Neural cell (in vitro differentiated cells): ENCODE measurements at regions not wholly inside any gene's neighbourhood (a gene's known extent, or its start where the extent isn't known, plus 50 kb on each side); places are given as distances from the start of the nearest gene placed in this dataset.

ENCODE experiments used
- H2AFZ ChIP-seq: fragments of 200-600, 300-800 bp; sonication (generic), shearing (Covaris generic); 2 replicates; pipeline ENCODE4 v1.6.0; 2014; ENCODE audit warnings: low read depth, mild to moderate bottlenecking, antibody characterized with exemption, low read length, moderate library complexity
- H3F3A ChIP-seq: fragments of 200-600 bp; shearing (Covaris generic); 2 replicates; pipeline ENCODE4 v1.6.1; 2016; ENCODE audit warnings: mild to moderate bottlenecking, moderate library complexity, mixed read lengths, antibody characterized with exemption, low read length; ENCODE audit not compliant: insufficient read depth, poor library complexity, severe bottlenecking
- H3K27ac ChIP-seq: fragments of 200-600, 300-800 bp; sonication (generic), shearing (Covaris generic); 2 replicates; pipeline ENCODE4 v1.5.1; 2014; ENCODE audit warnings: mild to moderate bottlenecking, low read length, moderate library complexity
- H3K27me3 ChIP-seq: fragments of 300-800, 200-600 bp; sonication (generic), shearing (Covaris generic); 2 replicates; pipeline ENCODE4 v1.6.0; 2014; ENCODE audit warnings: mild to moderate bottlenecking, low read depth, low read length, moderate library complexity; ENCODE audit not compliant: insufficient read depth
- H3K36me3 ChIP-seq: fragments of 300-800, 200-600 bp; sonication (generic), shearing (Covaris generic); 2 replicates; pipeline ENCODE4 v1.5.1; 2014; ENCODE audit warnings: mild to moderate bottlenecking, antibody characterized with exemption, low read length, moderate library complexity; ENCODE audit not compliant: insufficient read depth
- H3K4me2 ChIP-seq: fragments of 300-800, 200-600 bp; sonication (generic), shearing (Covaris generic); 2 replicates; pipeline ENCODE4 v1.6.0; 2014; ENCODE audit warnings: mild to moderate bottlenecking, low read length
- H3K4me3 ChIP-seq: fragments of 300-800, 200-600 bp; sonication (generic), shearing (Covaris generic); 2 replicates; pipeline ENCODE4 v1.5.1; 2014; ENCODE audit warnings: mild to moderate bottlenecking, low read length, moderate library complexity
- H3K79me2 ChIP-seq: fragments of 200-600 bp; shearing (Covaris generic); replicated peaks from 2 replicates; pipeline ENCODE4 v1.6.0; 2014; ENCODE audit warnings: mild to moderate bottlenecking, low read length, moderate library complexity; ENCODE audit not compliant: insufficient read depth
- H3K9ac ChIP-seq: fragments of 300-800, 200-600 bp; sonication (generic), shearing (Covaris generic); 2 replicates; pipeline ENCODE4 v1.6.1; 2016; ENCODE audit warnings: mild to moderate bottlenecking, low read length, mixed read lengths
- H3K9me2 ChIP-seq: fragments of 200-600 bp; shearing (Covaris generic); 2 replicates; pipeline ENCODE4 v1.6.1; 2016; ENCODE audit warnings: mild to moderate bottlenecking, low read length, mixed read lengths; ENCODE audit not compliant: insufficient read depth
- H3K9me3 ChIP-seq: fragments of 200-600, 300-800 bp; sonication (generic), shearing (Covaris generic); 2 replicates; pipeline ENCODE4 v1.6.1; 2016; ENCODE audit warnings: mild to moderate bottlenecking, mixed run types, low read length, moderate library complexity, mixed read lengths
- H4K20me1 ChIP-seq: fragments of 200-600 bp; shearing (Covaris generic); 2 replicates; pipeline ENCODE4 v1.6.1; 2016; ENCODE audit warnings: mild to moderate bottlenecking, mixed run types; ENCODE audit not compliant: insufficient read depth
- EP300 ChIP-seq: fragments of 450-650 bp; conservative IDR thresholded peaks from 2 replicates; pipeline ENCODE4 v1.6.1; 2014; ENCODE audit warnings: antibody characterized with exemption, mild to moderate bottlenecking, moderate library complexity; ENCODE audit not compliant: poor library complexity, severe bottlenecking
- EZH2 ChIP-seq: fragments of 200-600, 300-800 bp; shearing (Covaris generic), sonication (generic); IDR thresholded peaks from 2 replicates; pipeline ENCODE4 v1.6.1; 2014; ENCODE audit warnings: antibody characterized with exemption, low read length, borderline replicate concordance, mild to moderate bottlenecking; ENCODE audit not compliant: insufficient read depth, poor library complexity, severe bottlenecking
- MXI1 ChIP-seq: fragments of 450-650 bp; conservative IDR thresholded peaks from 2 replicates; pipeline ENCODE4 v1.6.1; 2014; ENCODE audit warnings: antibody characterized with exemption, mild to moderate bottlenecking; ENCODE audit not compliant: poor library complexity, severe bottlenecking
- POLR2AphosphoS5 ChIP-seq: IDR thresholded peaks from 2 replicates; pipeline ENCODE4 v1.6.1; 2012
- RAD21 ChIP-seq: fragments of 450-650 bp; conservative IDR thresholded peaks from 2 replicates; pipeline ENCODE4 v1.6.1; 2014; ENCODE audit warnings: antibody characterized with exemption, mild to moderate bottlenecking, moderate library complexity
- SMC3 ChIP-seq: fragments of 450-650 bp; conservative IDR thresholded peaks from 2 replicates; pipeline ENCODE4 v1.6.1; 2014; ENCODE audit warnings: antibody characterized with exemption, mild to moderate bottlenecking, moderate library complexity; ENCODE audit not compliant: poor library complexity
- TAF1 ChIP-seq: IDR thresholded peaks from 2 replicates; pipeline ENCODE4 v1.6.1; 2012; ENCODE audit warnings: low read depth
- TF ChIP-seq, protein P1 (sequence below): fragments of 450-650 bp; IDR thresholded peaks from 2 replicates; pipeline ENCODE4 v1.5.1; 2014; ENCODE audit warnings: antibody characterized with exemption, mild to moderate bottlenecking, moderate library complexity; ENCODE audit not compliant: poor library complexity, severe bottlenecking
- TF ChIP-seq, protein P2 (sequence below): IDR thresholded peaks from 2 replicates; pipeline ENCODE4 v1.6.1; 2012; ENCODE audit warnings: borderline replicate concordance

DNA sequence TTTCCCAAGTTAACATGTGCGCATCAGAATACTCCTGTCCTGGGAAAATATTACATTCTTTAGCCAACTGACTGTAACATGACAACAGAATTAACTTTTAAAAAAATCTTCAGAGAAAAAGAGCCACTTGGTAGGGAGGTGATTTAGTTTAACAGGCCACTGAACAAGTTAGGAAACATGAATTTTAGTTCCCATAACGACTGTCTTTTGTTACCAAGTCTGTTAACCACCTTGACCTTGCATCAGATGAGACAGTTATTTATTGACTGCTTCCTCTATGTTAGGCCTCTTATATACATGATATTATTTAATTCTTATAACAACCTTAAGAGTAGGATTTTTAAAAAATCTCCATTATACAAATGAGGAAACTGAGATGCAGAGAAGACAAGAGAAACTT, 268.6 kb downstream of the NDFIP2 start:
- Histone ChIP-seq H3K27ac (no peak overlapping the region), H3F3A (no peaks in the 10 kb centered on the region), H2AFZ (no peak overlapping the region), H3K9me3 (no peaks in the 10 kb centered on the region), H3K4me2 (no peak overlapping the region), H3K79me2 (no peaks in the 10 kb centered on the region), H4K20me1 (no peaks in the 10 kb centered on the region), H3K9me2 (no peaks in the 10 kb centered on the region), H3K4me3 (no peak overlapping the region), H3K36me3 (no peaks in the 10 kb centered on the region), H3K27me3 (no peaks in the 10 kb centered on the region), H3K9ac (no peak overlapping the region)
- TF ChIP-seq EP300: no peak
- no peak for TF ChIP-seq POLR2AphosphoS5

DNA sequence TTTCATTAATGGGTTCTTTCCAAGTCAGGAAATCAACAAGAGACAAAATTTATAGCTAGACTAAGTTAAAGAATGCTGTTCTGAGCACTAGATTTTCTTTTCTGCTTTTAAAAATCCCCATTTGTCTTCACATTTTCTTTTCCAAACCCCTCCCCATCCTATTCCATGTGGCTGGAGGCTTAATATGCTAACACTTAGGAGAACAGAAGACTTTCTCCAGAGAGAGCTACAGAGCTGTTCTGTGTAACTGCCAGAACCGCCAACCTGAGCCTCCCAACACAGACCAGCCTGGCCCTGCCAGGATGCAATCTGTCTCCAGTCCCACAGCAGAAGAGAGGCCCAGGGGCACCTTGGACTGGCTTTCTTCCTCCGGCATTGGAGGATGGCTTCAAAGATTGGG, 264.1 kb downstream of the NDFIP2 start:
- Histone ChIP-seq H3K79me2 (no peaks in the 10 kb centered on the region), H4K20me1 (no peaks in the 10 kb centered on the region), H3F3A (no peaks in the 10 kb centered on the region), H3K27me3 (no peaks in the 10 kb centered on the region), H3K9me3 (no peaks in the 10 kb centered on the region), H3K36me3 (no peaks in the 10 kb centered on the region), H3K9me2 (no peaks in the 10 kb centered on the region), H2AFZ (no peak overlapping the region), H3K4me3 (no peak overlapping the region), H3K9ac (no peak overlapping the region), H3K4me2 (no peak overlapping the region), H3K27ac (no peak overlapping the region)
- no peak for TF ChIP-seq SMC3
- no peak for TF ChIP-seq RAD21
- no peak for TF ChIP-seq EZH2
- TF ChIP-seq MXI1: no peak
- TF ChIP-seq, protein P1, sequence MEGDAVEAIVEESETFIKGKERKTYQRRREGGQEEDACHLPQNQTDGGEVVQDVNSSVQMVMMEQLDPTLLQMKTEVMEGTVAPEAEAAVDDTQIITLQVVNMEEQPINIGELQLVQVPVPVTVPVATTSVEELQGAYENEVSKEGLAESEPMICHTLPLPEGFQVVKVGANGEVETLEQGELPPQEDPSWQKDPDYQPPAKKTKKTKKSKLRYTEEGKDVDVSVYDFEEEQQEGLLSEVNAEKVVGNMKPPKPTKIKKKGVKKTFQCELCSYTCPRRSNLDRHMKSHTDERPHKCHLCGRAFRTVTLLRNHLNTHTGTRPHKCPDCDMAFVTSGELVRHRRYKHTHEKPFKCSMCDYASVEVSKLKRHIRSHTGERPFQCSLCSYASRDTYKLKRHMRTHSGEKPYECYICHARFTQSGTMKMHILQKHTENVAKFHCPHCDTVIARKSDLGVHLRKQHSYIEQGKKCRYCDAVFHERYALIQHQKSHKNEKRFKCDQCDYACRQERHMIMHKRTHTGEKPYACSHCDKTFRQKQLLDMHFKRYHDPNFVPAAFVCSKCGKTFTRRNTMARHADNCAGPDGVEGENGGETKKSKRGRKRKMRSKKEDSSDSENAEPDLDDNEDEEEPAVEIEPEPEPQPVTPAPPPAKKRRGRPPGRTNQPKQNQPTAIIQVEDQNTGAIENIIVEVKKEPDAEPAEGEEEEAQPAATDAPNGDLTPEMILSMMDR: no peak
- TF ChIP-seq POLR2AphosphoS5: no peak
- no peak for TF ChIP-seq TAF1
- no peak for TF ChIP-seq EP300
- TF ChIP-seq, protein P2, sequence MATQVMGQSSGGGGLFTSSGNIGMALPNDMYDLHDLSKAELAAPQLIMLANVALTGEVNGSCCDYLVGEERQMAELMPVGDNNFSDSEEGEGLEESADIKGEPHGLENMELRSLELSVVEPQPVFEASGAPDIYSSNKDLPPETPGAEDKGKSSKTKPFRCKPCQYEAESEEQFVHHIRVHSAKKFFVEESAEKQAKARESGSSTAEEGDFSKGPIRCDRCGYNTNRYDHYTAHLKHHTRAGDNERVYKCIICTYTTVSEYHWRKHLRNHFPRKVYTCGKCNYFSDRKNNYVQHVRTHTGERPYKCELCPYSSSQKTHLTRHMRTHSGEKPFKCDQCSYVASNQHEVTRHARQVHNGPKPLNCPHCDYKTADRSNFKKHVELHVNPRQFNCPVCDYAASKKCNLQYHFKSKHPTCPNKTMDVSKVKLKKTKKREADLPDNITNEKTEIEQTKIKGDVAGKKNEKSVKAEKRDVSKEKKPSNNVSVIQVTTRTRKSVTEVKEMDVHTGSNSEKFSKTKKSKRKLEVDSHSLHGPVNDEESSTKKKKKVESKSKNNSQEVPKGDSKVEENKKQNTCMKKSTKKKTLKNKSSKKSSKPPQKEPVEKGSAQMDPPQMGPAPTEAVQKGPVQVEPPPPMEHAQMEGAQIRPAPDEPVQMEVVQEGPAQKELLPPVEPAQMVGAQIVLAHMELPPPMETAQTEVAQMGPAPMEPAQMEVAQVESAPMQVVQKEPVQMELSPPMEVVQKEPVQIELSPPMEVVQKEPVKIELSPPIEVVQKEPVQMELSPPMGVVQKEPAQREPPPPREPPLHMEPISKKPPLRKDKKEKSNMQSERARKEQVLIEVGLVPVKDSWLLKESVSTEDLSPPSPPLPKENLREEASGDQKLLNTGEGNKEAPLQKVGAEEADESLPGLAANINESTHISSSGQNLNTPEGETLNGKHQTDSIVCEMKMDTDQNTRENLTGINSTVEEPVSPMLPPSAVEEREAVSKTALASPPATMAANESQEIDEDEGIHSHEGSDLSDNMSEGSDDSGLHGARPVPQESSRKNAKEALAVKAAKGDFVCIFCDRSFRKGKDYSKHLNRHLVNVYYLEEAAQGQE: no peak

DNA sequence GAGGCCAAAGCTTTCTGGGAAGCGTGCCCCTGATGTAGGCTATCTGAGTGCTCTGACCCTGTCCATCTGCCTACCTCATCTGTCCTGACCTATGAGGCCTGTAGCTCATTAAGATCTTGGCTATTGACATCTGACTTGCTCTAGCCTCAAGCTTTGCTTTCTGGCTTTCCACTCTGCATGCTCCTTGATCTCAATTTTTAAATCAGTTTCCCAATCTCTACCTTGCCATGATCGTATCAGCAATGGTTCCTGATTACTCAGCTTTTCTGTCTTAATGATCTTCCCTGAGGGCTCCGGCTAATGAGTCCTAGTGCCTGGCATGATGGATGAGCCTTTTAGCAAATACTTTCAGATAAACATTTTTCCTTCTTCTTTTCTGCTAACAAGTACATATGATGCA, 262.0 kb downstream of the NDFIP2 start:
- Histone ChIP-seq H3K36me3 (no peaks in the 10 kb centered on the region), H3K4me2 (no peak overlapping the region), H3K9me3 (no peaks in the 10 kb centered on the region), H3K27me3 (no peaks in the 10 kb centered on the region), H3K79me2 (no peaks in the 10 kb centered on the region), H3K9me2 (no peaks in the 10 kb centered on the region), H3K4me3 (no peak overlapping the region), H3F3A (no peaks in the 10 kb centered on the region), H2AFZ (no peak overlapping the region), H3K9ac (no peak overlapping the region), H4K20me1 (no peaks in the 10 kb centered on the region), H3K27ac (no peak overlapping the region)
- TF ChIP-seq EP300: no peak
